Endodermal cell (in vitro differentiated cells): ENCODE measurements at regions not wholly inside any gene's neighbourhood (a gene's known extent, or its start where the extent isn't known, plus 50 kb on each side); places are given as distances from the start of the nearest gene placed in this dataset.

Source experiments
- DNase-seq: peaks from one replicate; pipeline ENCODE4 v3.0.0-alpha.2; 2017
- H3K27ac ChIP-seq: 2 replicates; pipeline ENCODE4 v1.5.1; 2013; ENCODE audit warnings: mild to moderate bottlenecking, low read depth, low read length, moderate library complexity
- H3K27me3 ChIP-seq: 2 replicates; pipeline ENCODE4 v1.6.1; 2013; ENCODE audit warnings: mild to moderate bottlenecking, low read length, moderate library complexity; ENCODE audit not compliant: insufficient read depth, control insufficient read depth, poor library complexity, severe bottlenecking
- H3K36me3 ChIP-seq: 2 replicates; pipeline ENCODE4 v1.7.0; 2013; ENCODE audit warnings: mild to moderate bottlenecking, low read length, moderate library complexity; ENCODE audit not compliant: control insufficient read depth, insufficient read depth
- H3K4me1 ChIP-seq: one replicate; pipeline ENCODE4 v1.7.0; 2013; ENCODE audit warnings: low read length; ENCODE audit not compliant: control insufficient read depth, insufficient read depth
- H3K4me3 ChIP-seq: 2 replicates; pipeline ENCODE4 v1.5.1; 2013; ENCODE audit warnings: mild to moderate bottlenecking, low read length, moderate library complexity
- H3K9ac ChIP-seq: 2 replicates; pipeline ENCODE4 v1.6.1; 2013; ENCODE audit warnings: mild to moderate bottlenecking, low read length, moderate library complexity; ENCODE audit not compliant: poor library complexity, severe bottlenecking; ENCODE audit errors: extremely low read depth
- H3K9me3 ChIP-seq: 2 replicates; pipeline ENCODE4 v1.6.1; 2013; ENCODE audit warnings: mild to moderate bottlenecking, low read length, moderate library complexity; ENCODE audit not compliant: control insufficient read depth
- H3K27ac Mint-ChIP-seq: 2 replicates; pipeline ENCODE4 v1.8.0; 2020; ENCODE audit warnings: mixed read lengths
- H3K27me3 Mint-ChIP-seq: 2 replicates; pipeline ENCODE4 v1.8.0; 2021; ENCODE audit warnings: mild to moderate bottlenecking, mixed read lengths; ENCODE audit not compliant: insufficient read depth
- H3K36me3 Mint-ChIP-seq: 2 replicates; pipeline ENCODE4 v1.8.0; 2020; ENCODE audit warnings: low read depth, mixed read lengths
- H3K4me1 Mint-ChIP-seq: 2 replicates; pipeline ENCODE4 v1.8.0; 2020; ENCODE audit warnings: mixed read lengths
- H3K4me3 Mint-ChIP-seq: 2 replicates; pipeline ENCODE4 v1.8.0; 2020; ENCODE audit warnings: mild to moderate bottlenecking, moderate library complexity, mixed read lengths
- H3K9me3 Mint-ChIP-seq: 2 replicates; pipeline ENCODE4 v1.8.0; 2020; ENCODE audit warnings: mild to moderate bottlenecking, mixed read lengths
- WGBS, 2 experiments: methylation state at CpG; one replicate each; pipeline versions ENCODE4 v1.1.5 to v1.1.7; 2013; ENCODE audit warnings: missing lambda C conversion rate in 2 of 2, mixed read lengths in 1 of 2; ENCODE audit not compliant: insufficient coverage in 1 of 2, insufficient read length in 1 of 2; 5-methylcytosine and 5-hydroxymethylcytosine counted together
- TF ChIP-seq, protein P1 (sequence below): fragments of 200-600 bp; sonication (generic); conservative IDR thresholded peaks from 2 replicates; pipeline ENCODE4 v1.5.0; 2021; ENCODE audit warnings: antibody characterized with exemption, mild to moderate bottlenecking

DNA sequence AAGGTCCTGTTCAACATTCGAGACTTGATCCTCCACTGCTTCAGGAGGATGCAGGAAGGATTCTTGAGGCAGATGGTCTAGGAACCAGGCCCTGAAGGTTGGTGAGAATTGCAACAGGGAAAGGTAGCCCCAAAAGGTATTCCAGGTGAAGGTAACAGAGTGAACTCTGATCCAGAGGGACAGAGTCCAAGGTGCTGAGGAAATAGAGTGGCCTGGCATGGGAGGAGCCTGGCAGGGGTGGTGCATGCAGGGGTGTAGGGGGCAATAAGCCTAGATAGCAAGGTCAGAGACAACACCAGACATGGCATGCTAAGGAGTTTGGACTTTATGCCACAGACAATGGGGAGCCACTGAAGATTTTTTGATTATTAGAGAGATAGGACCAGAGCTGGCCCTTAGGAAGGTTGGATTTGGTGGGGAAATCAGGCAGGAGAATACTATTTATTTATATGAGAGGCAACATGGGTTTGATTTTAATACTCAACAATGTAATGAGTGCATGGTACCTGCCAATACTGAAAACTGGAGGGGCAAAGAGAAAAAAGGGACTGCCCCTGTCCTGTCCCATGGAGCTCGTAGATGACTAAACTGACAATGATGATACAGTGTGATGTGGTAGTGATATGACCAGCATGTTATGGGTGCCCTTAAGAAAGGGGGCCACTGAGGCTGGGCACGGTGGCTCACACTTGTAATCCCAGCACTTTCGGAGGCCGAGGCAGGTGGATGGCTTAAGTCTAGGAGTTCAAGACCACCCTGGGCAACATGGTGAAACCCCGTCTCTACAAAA, 50.5 kb upstream of the TMED10 start:
- WGBS, 2 experiments = 94 to 95% methylated on average over 6 of the region's 6 CpGs
- Mint-ChIP-seq H3K4me1 (peaks cover 58% of the 10 kb centered on the region), H3K9me3 (no peaks in the 10 kb centered on the region), H3K27me3 (peaks cover 1% of the 10 kb centered on the region), H3K36me3 (no peaks in the 10 kb centered on the region), H3K4me3 (no peak overlapping the region), H3K27ac (no peak overlapping the region)
- DNase-seq = no peak
- Histone ChIP-seq H3K9me3 (no peaks in the 10 kb centered on the region), H3K36me3 (no peaks in the 10 kb centered on the region), H3K4me1 (no peaks in the 10 kb centered on the region), H3K9ac (no peak overlapping the region), H3K27me3 (no peaks in the 10 kb centered on the region), H3K27ac (no peak overlapping the region), H3K4me3 (no peak overlapping the region)
- TF ChIP-seq, protein P1, sequence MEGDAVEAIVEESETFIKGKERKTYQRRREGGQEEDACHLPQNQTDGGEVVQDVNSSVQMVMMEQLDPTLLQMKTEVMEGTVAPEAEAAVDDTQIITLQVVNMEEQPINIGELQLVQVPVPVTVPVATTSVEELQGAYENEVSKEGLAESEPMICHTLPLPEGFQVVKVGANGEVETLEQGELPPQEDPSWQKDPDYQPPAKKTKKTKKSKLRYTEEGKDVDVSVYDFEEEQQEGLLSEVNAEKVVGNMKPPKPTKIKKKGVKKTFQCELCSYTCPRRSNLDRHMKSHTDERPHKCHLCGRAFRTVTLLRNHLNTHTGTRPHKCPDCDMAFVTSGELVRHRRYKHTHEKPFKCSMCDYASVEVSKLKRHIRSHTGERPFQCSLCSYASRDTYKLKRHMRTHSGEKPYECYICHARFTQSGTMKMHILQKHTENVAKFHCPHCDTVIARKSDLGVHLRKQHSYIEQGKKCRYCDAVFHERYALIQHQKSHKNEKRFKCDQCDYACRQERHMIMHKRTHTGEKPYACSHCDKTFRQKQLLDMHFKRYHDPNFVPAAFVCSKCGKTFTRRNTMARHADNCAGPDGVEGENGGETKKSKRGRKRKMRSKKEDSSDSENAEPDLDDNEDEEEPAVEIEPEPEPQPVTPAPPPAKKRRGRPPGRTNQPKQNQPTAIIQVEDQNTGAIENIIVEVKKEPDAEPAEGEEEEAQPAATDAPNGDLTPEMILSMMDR = no peak
